ENCODE measurements at regions not wholly inside any gene's neighbourhood (a gene's known extent, or its start where the extent isn't known, plus 50 kb on each side); places are given as distances from the start of the nearest gene placed in this dataset.

DNA sequence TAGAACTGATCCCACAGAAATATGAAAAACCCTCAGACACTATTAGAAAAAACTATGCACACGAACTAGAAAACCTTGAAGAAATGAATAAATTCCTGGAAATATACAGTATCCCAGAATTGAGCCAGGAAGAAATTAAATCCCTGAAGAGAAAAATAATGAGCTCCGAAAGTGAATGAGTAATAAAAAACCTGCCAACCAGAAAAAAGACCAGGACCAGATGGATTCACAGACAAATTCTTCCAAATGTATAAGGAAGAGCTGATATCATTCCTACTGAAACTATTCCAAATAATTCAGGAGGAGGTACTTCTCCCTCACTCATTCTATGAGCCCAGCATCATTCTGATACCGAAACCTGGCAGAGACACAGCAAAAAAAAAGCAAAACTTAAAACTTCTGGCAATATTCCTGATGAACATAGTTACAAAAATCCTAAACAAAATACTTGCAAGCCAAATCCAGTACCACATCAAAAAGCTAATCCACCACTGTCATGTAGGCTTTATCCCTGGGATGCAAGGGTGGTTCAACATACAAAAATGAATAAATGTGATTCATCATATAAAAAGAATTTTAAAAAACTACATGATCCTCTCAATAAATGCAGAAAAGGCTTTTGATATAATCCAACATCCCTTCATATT, 1397.6 kb upstream of the DDX18 start:
- no peak for TF ChIP-seq POLR2A (IDR thresholded peaks at IDR 0.05)
- TF ChIP-seq, protein P1, sequence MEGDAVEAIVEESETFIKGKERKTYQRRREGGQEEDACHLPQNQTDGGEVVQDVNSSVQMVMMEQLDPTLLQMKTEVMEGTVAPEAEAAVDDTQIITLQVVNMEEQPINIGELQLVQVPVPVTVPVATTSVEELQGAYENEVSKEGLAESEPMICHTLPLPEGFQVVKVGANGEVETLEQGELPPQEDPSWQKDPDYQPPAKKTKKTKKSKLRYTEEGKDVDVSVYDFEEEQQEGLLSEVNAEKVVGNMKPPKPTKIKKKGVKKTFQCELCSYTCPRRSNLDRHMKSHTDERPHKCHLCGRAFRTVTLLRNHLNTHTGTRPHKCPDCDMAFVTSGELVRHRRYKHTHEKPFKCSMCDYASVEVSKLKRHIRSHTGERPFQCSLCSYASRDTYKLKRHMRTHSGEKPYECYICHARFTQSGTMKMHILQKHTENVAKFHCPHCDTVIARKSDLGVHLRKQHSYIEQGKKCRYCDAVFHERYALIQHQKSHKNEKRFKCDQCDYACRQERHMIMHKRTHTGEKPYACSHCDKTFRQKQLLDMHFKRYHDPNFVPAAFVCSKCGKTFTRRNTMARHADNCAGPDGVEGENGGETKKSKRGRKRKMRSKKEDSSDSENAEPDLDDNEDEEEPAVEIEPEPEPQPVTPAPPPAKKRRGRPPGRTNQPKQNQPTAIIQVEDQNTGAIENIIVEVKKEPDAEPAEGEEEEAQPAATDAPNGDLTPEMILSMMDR (IDR thresholded peaks at IDR 0.05) = no peak
- no peaks in the 10 kb centered on the region for H3K27me3 ChIP-seq
- no peak overlapping the region for H3K4me3 ChIP-seq
- WGBS, 2 donors = 61 to 65% methylated on average over 3 of the region's 3 CpGs
- DNase-seq = no peak
- H3K27ac ChIP-seq = no peak overlapping the region
- no peaks in the 10 kb centered on the region for H3K4me1 ChIP-seq
- H3K9me3 ChIP-seq = no peaks in the 10 kb centered on the region
- intact Hi-C loops (cut with DNase I; ENCODE audit: low total_unique reads) = no loop called here
- no peaks in the 10 kb centered on the region for H3K36me3 ChIP-seq (ENCODE audit: low read depth, missing control alignments)

DNA sequence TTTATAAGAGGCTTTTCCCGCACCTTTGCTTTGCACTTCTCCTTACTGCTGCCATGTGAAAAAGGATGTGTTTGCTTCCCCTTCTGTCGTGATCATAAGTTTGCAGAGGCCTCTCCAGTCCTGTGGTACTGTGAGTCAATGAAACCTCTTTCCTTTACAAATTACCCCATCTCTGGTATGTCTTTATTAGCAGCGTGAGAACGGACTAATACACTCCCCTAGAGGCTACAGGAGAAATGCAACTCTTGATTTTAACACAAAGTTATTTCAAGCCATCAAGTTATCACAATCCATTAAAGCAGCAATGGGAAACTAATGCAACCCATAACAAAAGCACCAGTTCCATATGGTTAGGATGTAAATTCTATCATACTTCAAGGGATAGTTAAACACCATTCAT, 1378.8 kb upstream of the DDX18 start:
- Histone ChIP-seq H3K27ac (no peak overlapping the region), H3K4me3 (no peak overlapping the region), H3K4me1 (no peaks in the 10 kb centered on the region), H3K9me3 (no peaks in the 10 kb centered on the region), H3K36me3 (ENCODE audit: low read depth, missing control alignments) (no peaks in the 10 kb centered on the region), H3K27me3 (no peaks in the 10 kb centered on the region)
- 54 to 56% methylated on average over 4 of the region's 4 CpGs for WGBS, 2 donors
- intact Hi-C loops (cut with DNase I; ENCODE audit: low total_unique reads) = no loop called here
- no peak for DNase-seq
- TF ChIP-seq POLR2A (IDR thresholded peaks at IDR 0.05) = no peak
- TF ChIP-seq, protein P1 (IDR thresholded peaks at IDR 0.05) = no peak

DNA sequence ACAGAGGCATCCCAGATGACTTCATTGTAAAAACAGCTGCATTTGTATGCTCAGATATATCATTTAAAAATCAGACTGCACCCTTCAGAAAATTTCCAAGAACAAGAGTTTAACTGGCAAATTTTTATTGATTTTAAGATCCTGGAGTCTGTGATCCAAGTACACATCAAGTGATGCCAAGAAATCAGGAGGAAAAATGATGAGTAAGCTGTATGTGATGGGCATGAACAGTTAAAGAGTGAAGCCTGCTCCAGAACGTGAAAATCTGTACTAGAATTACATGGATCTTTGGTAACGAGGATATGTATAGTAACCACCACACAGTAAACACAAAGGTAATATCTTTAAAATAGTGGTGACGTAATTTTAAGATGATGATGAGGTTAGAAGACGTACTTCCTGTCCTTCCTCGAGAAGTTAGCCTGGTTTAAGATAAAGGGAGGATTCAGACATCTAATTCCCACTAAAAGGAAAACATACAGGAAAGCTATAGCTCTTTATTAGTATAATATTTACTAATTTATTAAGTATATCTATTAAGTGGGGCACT, 1374.3 kb upstream of the DDX18 start:
- DNase-seq = no peak
- H3K9me3 ChIP-seq = no peaks in the 10 kb centered on the region
- H3K4me3 ChIP-seq = no peak overlapping the region
- H3K4me1 ChIP-seq = no peaks in the 10 kb centered on the region
- intact Hi-C loops (cut with DNase I; ENCODE audit: low total_unique reads) = no loop called here
- H3K27me3 ChIP-seq = no peaks in the 10 kb centered on the region
- TF ChIP-seq POLR2A (IDR thresholded peaks at IDR 0.05) = no peak
- TF ChIP-seq, protein P1 (IDR thresholded peaks at IDR 0.05) = no peak
- WGBS, 2 donors = 69 to 78% methylated on average over 5 of the region's 5 CpGs
- no peak overlapping the region for H3K27ac ChIP-seq
- H3K36me3 ChIP-seq (ENCODE audit: low read depth, missing control alignments) = no peaks in the 10 kb centered on the region

DNA sequence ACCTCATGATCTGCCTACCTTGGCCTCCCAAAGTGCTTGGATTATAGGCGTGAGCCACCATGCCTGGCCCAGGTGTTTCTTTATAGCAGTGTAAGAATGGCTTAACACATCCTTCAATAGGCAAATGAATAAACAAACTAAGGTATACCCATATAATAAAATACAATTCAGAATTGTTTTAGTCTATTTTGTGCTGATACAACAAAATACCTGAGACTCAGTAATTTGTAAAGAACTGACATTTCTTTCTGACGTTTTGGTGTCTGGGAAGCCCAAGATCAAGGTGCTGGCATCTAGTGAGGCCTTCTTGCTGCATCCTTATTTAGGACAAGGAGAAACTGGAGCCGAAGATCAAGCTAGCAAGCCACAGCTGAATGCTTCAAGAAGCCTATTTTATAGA, 1372.1 kb upstream of the DDX18 start:
- intact Hi-C loops (cut with DNase I; ENCODE audit: low total_unique reads) = no loop called here
- H3K27me3 ChIP-seq = no peaks in the 10 kb centered on the region
- no peak for TF ChIP-seq POLR2A (IDR thresholded peaks at IDR 0.05)
- TF ChIP-seq, protein P1 (IDR thresholded peaks at IDR 0.05) = no peak
- no peaks in the 10 kb centered on the region for H3K36me3 ChIP-seq (ENCODE audit: low read depth, missing control alignments)
- no peak for DNase-seq
- no peaks in the 10 kb centered on the region for H3K9me3 ChIP-seq
- H3K27ac ChIP-seq = no peak overlapping the region
- no peaks in the 10 kb centered on the region for H3K4me1 ChIP-seq
- 86 to 91% methylated on average over 3 of the region's 3 CpGs for WGBS, 2 donors
- H3K4me3 ChIP-seq = no peak overlapping the region
